GM21619 (cell line): ENCODE measurements at regions not wholly inside any gene's neighbourhood (a gene's known extent, or its start where the extent isn't known, plus 50 kb on each side); places are given as distances from the start of the nearest gene placed in this dataset.

Source experiments
- ATAC-seq: cut with Tn5 transposase; IDR thresholded peaks from one replicate; pipeline ENCODE4 v1.9.1; 2021; ENCODE audit not compliant: unreplicated experiment

- no peak for ATAC-seq
Observed at GRCh38 chr5:32984851-32985610, 273.9 kb downstream of the NPR3 start.

DNA sequence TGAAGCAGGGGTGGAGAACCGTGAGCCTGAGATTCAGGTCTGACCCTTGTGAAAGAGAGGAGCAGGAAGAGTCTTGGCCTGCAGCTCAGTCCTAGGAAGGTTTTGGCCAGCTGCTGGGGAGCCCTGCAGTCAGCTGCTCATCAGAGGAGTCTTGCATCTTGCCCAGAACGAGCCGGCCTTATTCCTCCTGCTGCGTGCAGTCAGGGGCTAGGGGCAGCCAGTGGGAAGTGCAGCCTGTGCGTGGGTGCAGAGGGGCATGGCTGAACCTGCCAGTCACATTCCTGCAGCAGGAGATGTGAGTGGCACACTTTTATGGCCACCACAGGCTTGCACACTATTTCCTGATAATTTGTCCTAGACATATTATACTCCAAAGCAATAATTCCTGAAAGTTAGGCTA is 278.7 kb downstream of the NPR3 start:
- no peak for ATAC-seq

GRCh38 chr5:32990593-32991420 is 279.7 kb downstream of the NPR3 start:
- ATAC-seq = no peak

GRCh38 chr5:32991421-32991815 is 280.3 kb downstream of the NPR3 start:
- ATAC-seq = no peak

DNA sequence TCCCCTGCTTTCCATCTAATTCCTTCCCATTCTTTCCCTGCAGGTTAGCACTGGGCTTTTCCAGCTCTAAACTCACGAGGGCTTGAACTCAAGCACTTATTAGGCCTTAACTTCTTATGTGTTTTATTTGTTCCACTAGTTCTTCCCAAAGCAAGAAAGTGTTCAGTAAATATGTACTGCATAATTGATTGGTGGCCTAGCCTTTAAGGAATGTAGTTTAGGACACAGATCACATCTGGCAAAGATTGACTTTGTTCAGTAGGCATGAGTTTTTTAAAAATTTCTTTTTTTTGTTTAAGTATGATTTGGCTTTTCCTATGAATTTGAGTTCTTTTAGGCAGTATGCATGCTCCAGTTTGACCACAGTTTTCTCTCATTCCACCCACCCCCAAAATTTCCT is 285.2 kb downstream of the NPR3 start:
- ATAC-seq = no peak

GRCh38 chr5:33008751-33009418 is 297.8 kb downstream of the NPR3 start:
- no peak for ATAC-seq

- ATAC-seq = no peak
Observed at GRCh38 chr5:33010846-33011245, 299.7 kb downstream of the NPR3 start.

DNA sequence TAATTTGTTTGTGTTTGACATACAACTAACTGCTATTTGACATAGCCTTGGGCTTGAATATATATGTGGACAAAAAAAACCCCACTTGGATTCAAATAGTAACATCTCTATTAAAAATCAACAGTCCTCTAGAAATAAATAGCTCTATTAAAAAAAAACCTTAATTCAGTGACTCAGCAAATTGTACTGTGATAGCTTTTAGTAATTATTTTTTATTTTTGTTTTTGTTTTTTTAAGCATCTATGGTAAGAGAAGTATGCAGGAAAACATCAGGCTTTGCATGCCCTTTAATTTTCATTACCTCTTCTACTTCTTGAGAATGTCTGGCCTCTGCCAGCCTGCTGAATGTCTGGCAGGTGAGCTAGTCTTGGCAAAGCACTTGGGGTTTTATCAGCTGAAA is 300.7 kb downstream of the NPR3 start:
- ATAC-seq = no peak

- no peak for ATAC-seq
Observed at GRCh38 chr5:33023649-33024048, 312.5 kb downstream of the NPR3 start.

DNA sequence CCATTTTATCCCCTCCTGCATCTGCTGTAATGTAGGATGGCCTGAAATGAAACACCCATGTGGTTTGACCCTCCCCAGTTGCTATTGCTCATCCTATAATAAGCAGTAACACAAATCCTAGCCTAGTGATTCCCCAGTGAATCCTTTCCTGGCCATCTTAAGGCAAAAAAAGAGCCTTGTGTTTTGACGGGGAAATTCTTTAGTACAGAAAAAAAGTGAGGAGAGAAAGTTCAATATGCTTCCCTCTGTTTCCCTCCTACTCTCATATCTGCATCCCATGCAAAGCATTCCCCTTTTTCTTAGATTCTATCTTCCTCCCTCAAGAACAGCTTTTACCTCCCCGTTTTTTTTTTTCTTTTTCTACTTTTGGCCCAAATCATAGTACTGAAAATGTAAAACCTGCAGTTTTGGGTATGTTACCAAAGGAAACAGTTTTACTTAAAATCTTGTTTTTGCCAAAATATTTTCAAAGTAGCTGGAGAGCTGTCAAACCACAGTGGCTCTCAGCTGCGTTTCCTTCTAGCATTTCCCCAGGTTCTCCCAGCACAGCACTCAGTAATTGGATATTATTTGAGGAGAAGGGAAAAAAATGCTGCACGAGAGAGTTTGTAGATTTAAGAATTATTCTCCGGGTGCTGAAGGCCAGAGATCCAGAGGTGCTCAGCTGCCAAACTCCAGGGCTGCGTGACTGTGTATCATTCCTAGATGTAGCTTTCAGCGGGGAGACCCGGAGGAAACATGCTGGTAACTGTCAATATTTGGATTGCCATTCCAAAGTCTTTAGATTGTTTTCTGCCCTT is 321.4 kb downstream of the NPR3 start:
- no peak for ATAC-seq

- no peak for ATAC-seq
Observed at GRCh38 chr5:33033516-33033915, 322.4 kb downstream of the NPR3 start.

DNA sequence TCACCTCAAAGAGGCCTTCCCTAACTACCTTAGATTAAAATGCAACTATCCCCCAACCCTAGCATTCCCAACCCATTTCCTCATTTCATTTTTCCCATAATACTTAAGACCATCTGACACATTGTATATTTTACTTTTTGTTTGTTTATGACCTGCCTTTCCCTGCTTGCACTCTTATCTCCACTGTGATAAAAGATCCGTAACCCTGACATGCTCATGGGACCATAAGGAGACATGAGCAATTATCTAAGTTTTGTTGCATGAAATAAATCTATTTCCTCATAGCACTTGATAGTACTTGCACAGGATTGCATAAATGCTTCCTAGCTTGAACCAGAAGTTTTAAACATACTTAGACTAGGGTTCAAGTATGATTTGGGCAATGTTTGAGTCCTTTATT is 323.7 kb downstream of the NPR3 start:
- no peak for ATAC-seq

DNA sequence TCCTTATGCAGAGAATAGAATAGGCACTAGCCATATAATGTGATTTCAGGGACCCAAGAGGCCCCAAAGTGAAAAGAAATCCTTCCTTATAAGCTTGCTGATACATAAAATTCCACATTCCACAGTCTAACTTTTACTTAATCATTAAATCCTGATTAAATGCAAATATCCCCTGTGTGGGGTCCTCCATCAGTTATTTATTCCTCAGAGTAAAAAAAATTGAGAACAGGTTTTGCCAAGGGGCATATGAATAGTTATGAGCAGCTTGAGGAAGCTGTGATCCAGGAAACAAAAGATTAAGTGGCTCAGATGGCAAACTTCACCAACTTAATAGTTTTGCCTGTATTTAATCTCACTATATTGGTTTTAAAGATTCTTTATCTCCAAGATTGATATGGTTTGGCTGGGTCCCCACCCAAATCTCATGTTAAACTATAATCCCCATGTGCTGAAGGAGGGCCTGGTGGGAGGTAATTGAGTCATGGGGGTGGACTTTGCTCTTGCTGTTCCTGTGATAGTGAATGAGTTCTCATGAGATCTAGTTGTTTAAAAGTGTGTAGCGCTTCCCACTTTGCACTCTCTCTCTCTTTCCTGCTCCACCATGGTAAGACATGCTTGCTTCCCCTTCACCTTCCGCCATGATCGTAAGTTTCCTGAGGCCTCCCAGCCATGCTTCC is 324.9 kb downstream of the NPR3 start:
- no peak for ATAC-seq

DNA sequence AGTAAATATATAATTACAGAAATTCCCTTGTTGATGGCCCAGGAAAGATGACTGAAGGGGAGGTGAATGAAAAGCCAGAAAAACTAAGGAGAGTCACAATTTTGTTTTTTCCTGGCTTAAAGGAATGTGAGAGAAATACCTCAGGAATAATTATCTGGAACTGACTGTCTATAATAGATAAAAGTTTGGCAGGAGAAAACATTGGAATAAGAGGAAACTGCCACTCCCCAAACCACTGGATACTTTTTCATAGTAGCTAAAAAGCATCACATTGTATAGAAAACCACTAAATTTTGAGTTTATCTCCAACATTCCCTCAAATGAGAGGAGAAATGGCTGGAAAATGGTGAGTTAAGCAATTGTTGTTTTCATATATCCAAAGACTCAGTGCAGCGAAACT is 326.0 kb downstream of the NPR3 start:
- ATAC-seq = no peak

- no peak for ATAC-seq
Observed at GRCh38 chr5:33041586-33041985, 330.5 kb downstream of the NPR3 start.

GRCh38 chr5:33043343-33043997 is 332.3 kb downstream of the NPR3 start:
- ATAC-seq = no peak

DNA sequence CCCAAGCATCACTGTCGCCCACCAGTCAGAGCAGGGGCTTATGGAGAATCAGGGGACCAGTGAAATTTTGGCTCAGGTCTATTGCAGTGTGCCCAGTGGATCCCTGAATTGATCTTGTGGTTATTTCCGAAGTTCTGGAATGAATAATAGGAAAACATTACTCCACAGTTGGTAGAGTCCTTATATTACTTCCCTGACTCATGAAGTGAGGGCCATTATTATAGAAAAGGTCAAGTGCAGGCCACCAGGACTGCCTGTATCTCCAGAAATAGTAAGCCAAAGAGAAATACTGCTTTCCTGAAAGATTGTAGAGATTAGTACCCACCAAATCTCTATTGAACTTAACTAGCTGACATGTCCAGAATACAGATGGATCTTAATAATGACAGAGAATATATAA is 335.0 kb downstream of the NPR3 start:
- no peak for ATAC-seq

- ATAC-seq = no peak
Observed at GRCh38 chr5:33048315-33048714, 337.2 kb downstream of the NPR3 start.

GRCh38 chr5:33049298-33049697 is 338.2 kb downstream of the NPR3 start:
- ATAC-seq = no peak

- no peak for ATAC-seq
Observed at GRCh38 chr5:33049842-33050241, 338.7 kb downstream of the NPR3 start.
